GM10266 (cell line): ENCODE measurements at regions not wholly inside any gene's neighbourhood (a gene's known extent, or its start where the extent isn't known, plus 50 kb on each side); places are given as distances from the start of the nearest gene placed in this dataset.
"Not testable (repeated sequence)": the region's sequence is repeated elsewhere in the genome, so short reads cannot be mapped to it uniquely, and the experiment has no call there.

Experiments
- DNase-seq: peaks from one replicate; pipeline ENCODE4 v3.0.0; 2012; ENCODE audit errors: extremely low spot score
- TF ChIP-seq, protein P1 (sequence below): IDR thresholded peaks from 2 replicates; pipeline ENCODE4 v1.5.1; 2012; ENCODE audit warnings: mild to moderate bottlenecking, low read depth; ENCODE audit not compliant: control insufficient read depth, insufficient read depth; ENCODE audit errors: missing control alignments

DNA sequence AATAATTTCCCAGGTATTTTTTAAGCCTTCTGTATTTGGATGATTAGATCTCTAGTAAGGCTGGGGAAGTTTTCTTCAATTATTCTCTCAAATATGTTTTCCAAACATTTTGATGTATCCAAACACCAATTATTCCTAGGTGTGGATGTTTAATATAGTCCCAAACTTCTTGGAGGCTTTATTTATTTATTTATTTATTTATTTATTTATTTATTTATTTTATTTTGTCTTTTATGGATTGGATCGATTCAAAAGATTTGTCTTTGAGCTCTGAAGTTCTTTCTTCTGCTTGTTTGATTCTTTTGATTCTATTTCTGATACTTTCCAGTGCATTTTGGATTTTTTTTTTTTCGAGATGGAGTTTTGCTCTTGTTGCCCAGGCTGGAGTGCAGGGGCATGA, 2267.9 kb upstream of the RAG2 start:
- DNase-seq, result no peak
- TF ChIP-seq, protein P1, sequence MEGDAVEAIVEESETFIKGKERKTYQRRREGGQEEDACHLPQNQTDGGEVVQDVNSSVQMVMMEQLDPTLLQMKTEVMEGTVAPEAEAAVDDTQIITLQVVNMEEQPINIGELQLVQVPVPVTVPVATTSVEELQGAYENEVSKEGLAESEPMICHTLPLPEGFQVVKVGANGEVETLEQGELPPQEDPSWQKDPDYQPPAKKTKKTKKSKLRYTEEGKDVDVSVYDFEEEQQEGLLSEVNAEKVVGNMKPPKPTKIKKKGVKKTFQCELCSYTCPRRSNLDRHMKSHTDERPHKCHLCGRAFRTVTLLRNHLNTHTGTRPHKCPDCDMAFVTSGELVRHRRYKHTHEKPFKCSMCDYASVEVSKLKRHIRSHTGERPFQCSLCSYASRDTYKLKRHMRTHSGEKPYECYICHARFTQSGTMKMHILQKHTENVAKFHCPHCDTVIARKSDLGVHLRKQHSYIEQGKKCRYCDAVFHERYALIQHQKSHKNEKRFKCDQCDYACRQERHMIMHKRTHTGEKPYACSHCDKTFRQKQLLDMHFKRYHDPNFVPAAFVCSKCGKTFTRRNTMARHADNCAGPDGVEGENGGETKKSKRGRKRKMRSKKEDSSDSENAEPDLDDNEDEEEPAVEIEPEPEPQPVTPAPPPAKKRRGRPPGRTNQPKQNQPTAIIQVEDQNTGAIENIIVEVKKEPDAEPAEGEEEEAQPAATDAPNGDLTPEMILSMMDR, result no peak

DNA sequence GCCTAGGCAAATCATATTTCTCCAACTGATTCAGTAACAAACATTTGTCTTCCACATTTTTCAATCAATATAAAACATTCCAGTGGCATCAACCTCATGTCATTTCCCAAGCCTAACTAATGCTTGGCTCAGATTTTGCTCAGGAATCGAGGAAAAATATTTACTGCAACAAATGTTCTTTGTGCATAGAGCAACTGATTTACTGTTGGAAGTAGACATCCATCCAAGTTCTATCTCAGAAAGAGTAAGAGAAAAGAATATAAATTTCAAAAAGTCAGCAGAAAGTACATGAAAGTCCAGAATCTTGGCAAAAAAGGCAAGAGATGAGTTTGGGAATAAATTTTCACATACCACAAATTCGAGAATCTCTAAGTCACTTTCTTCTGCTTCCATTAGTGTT, 2245.0 kb upstream of the RAG2 start:
- DNase-seq, result no peak
- TF ChIP-seq, protein P1, result no peak

DNA sequence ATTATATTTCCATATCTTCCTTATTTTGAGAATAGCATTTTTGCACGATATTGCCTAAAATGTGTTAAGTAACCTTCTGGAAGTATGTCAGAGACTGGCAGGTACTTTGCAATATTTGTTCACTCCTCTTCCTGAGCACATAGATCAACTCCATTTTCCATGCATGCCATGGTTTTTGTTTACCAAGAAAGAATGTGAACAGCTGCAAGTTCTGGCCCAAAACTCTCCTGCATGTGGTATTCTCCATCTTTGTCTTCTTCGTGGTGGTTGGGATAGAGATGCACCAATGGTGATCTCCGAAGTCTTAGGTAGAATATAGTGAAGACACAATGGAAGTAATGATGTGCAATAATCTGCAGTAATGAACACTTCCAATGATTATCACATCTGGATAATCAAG, 2241.0 kb upstream of the RAG2 start:
- DNase-seq, result no peak
- TF ChIP-seq, protein P1, result no peak

DNA sequence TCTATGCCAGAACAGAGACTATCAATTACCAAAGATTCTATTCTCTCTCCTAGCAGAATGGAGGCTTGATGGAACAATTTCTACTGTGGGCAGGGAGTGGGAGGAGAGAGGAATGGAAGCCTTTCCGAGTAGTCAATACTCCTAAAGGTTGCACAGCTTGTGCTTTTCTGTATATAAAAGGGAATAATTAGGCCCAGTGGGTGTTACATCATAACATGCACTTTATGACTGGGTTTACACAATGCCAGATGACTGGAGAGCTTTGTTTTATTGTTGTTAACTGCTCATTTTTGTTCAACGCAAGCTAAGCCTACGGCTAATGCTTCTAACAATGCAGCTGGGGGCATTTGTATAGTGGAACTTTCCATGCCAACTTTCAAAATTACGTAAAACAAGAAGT, 2237.9 kb upstream of the RAG2 start:
- TF ChIP-seq, protein P1, result no peak
- no peak for DNase-seq

DNA sequence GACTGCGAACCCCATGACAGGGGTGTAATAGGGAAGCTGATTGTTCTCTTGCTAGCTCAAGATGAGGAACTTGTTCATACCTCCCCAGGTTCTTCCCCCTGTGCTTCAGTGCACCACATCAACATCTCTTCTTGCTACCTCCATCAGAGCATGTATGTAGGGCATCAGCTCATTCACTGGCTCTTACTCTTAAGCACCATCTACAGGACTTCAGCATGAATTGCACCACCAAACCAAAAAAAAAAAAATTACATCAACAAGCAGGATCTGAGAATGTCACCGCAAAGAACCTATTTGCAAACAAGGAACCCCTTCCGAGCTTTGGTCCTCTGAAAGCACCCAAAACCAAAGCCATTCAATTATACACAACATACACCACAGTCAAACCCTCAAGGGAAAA, 2226.5 kb upstream of the RAG2 start:
- DNase-seq, result no peak
- TF ChIP-seq, protein P1, result no peak

DNA sequence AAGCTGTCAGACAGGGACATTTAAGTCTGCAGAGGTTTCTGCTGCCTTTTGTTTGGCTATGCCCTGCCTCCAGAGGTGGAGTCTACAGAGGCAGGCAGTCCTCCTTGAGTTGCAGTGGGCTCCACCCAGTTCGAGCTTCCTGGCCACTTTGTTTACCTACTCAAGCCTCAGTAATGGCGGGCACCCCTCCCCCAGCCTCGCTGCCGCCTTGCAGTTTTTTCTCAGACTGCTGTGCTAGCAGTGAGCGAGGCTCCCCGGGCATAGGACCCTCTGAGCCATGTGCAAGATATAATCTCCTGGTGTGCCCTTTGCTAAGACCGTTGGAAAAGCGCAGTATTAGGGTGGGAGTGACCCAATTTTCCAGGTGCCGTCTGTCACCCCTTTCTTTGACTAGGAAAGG, 2223.8 kb upstream of the RAG2 start:
- DNase-seq, result not testable (repeated sequence)

DNA sequence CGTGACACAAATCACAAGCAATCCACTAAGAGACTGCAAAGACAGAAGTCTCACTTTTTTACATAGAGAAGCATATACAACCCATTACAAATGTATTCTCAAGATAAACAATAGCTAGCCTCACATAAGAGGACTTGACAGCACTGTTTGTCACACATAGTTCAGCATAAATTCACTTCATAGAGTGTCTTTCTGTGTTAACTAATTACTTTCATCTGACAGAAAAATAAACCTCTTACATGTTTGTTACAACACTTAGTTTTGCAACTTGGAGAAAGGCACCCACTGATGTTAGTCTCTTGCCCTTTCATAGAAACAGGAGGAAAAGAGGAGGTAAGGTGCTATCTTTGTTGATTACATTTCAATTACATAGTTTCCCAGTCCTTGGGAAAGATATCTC, 2221.9 kb upstream of the RAG2 start:
- TF ChIP-seq, protein P1, result no peak
- DNase-seq, result no peak

DNA sequence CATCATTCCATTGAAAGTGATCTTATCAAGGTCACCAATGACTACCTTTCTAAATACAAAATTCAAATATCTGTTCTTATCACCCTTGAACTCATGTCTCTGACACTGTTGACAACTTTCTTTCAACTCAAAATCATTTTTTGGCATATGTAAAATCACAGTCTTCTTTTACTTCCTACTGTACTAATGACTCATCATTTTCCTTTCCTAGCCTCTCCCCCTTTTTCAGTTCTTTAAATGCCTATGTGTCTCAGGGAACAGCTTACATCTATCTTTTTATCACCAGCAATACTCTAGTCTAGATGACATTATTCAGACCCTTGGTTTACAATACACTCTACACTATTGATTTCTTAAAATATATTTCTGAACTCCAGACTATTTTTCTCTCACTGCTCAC, 2220.7 kb upstream of the RAG2 start:
- DNase-seq, result no peak
- TF ChIP-seq, protein P1, result no peak
